Osteoblast (primary cell): ENCODE measurements at regions not wholly inside any gene's neighbourhood (a gene's known extent, or its start where the extent isn't known, plus 50 kb on each side); places are given as distances from the start of the nearest gene placed in this dataset.

Source experiments
- DNase-seq: peaks from one replicate; pipeline ENCODE4 v3.0.0; 2011; ENCODE audit warnings: low spot score, mixed read lengths; ENCODE audit not compliant: insufficient read length; ENCODE audit errors: missing footprints
- H2AFZ ChIP-seq: 2 replicates; pipeline ENCODE4 v1.6.0; 2011; ENCODE audit warnings: mild to moderate bottlenecking, low read length
- H3K27ac ChIP-seq: 2 replicates; pipeline ENCODE4 v1.5.1; 2011; ENCODE audit warnings: mild to moderate bottlenecking, low read depth, low read length, moderate library complexity
- H3K27me3 ChIP-seq: 2 replicates; pipeline ENCODE4 v1.6.0; 2012; ENCODE audit warnings: mild to moderate bottlenecking, control low read depth, inconsistent platforms, low read length, moderate library complexity; ENCODE audit not compliant: insufficient read depth
- H3K36me3 ChIP-seq: 2 replicates; pipeline ENCODE4 v1.5.1; 2011; ENCODE audit warnings: mild to moderate bottlenecking, low read length, control low read depth, moderate library complexity; ENCODE audit not compliant: insufficient read depth
- H3K4me1 ChIP-seq: 2 replicates; pipeline ENCODE4 v1.5.1; 2011; ENCODE audit warnings: mild to moderate bottlenecking, low read length, control low read depth, moderate library complexity; ENCODE audit not compliant: insufficient read depth
- H3K4me2 ChIP-seq: 2 replicates; pipeline ENCODE4 v1.6.0; 2011; ENCODE audit warnings: mild to moderate bottlenecking, low read length; ENCODE audit not compliant: insufficient read depth
- H3K4me3 ChIP-seq: fragments of 200-600 bp; sonication (generic); 3 replicates; pipeline ENCODE4 v1.5.1; 2012; ENCODE audit warnings: mild to moderate bottlenecking, low read length, inconsistent platforms; ENCODE audit not compliant: insufficient read depth
- H3K79me2 ChIP-seq: 2 replicates; pipeline ENCODE4 v1.6.0; 2012; ENCODE audit warnings: mild to moderate bottlenecking, low read length, control low read depth, inconsistent platforms; ENCODE audit not compliant: insufficient read depth
- H3K9me3 ChIP-seq: 2 replicates; pipeline ENCODE4 v1.5.1; 2011; ENCODE audit warnings: low read depth, low read length, control low read depth
- H4K20me1 ChIP-seq: 2 replicates; pipeline ENCODE4 v1.6.0; 2012; ENCODE audit warnings: mild to moderate bottlenecking, low read length, control low read depth; ENCODE audit not compliant: insufficient read depth
- CTCF ChIP-seq: IDR thresholded peaks from 2 replicates; pipeline ENCODE4 v1.5.1; 2011; ENCODE audit warnings: mild to moderate bottlenecking, low read depth, low read length, moderate library complexity; ENCODE audit errors: extremely low read depth

- Histone ChIP-seq H3K4me1 (peaks cover 5% of the 10 kb centered on the region), H3K27ac (no peak overlapping the region), H3K79me2 (no peaks in the 10 kb centered on the region), H3K27me3 (peaks cover 2% of the 10 kb centered on the region), H3K4me2 (no peak overlapping the region), H3K36me3 (no peaks in the 10 kb centered on the region), H3K9me3 (no peaks in the 10 kb centered on the region), H3K4me3 (no peak overlapping the region), H4K20me1 (no peaks in the 10 kb centered on the region), H2AFZ (no peak overlapping the region)
- DNase-seq: no peak
- no peak for TF ChIP-seq CTCF
Measured at GRCh38 chr9:115845648-115846312, 307.8 kb upstream of the PAPPA start.

GRCh38 chr9:115847216-115847615 lies 306.4 kb upstream of the PAPPA start:
- no peak overlapping the region for H3K27ac ChIP-seq
- H3K27me3 ChIP-seq: peaks cover 2% of the 10 kb centered on the region
- no peak for TF ChIP-seq CTCF
- H3K4me3 ChIP-seq: no peak overlapping the region
- H4K20me1 ChIP-seq: no peaks in the 10 kb centered on the region
- peaks cover 8% of the 10 kb centered on the region for H3K4me1 ChIP-seq
- DNase-seq: peak; percentile 23
- no peak overlapping the region for H2AFZ ChIP-seq
- no peaks in the 10 kb centered on the region for H3K79me2 ChIP-seq
- no peaks in the 10 kb centered on the region for H3K36me3 ChIP-seq
- no peaks in the 10 kb centered on the region for H3K9me3 ChIP-seq
- no peak overlapping the region for H3K4me2 ChIP-seq

- Histone ChIP-seq H3K4me3 (no peak overlapping the region), H3K79me2 (no peaks in the 10 kb centered on the region), H3K9me3 (no peaks in the 10 kb centered on the region), H3K4me2 (no peak overlapping the region), H3K36me3 (no peaks in the 10 kb centered on the region), H3K4me1 (peaks cover 8% of the 10 kb centered on the region), H3K27me3 (peaks cover 2% of the 10 kb centered on the region), H3K27ac (no peak overlapping the region), H2AFZ (no peak overlapping the region), H4K20me1 (no peaks in the 10 kb centered on the region)
- TF ChIP-seq CTCF: no peak
- peak; percentile 10 for DNase-seq
Measured at GRCh38 chr9:115849679-115850412, 303.7 kb upstream of the PAPPA start.

GRCh38 chr9:115850548-115851304 lies 302.9 kb upstream of the PAPPA start:
- H3K27ac ChIP-seq: no peak overlapping the region
- no peak overlapping the region for H3K4me3 ChIP-seq
- no peak for TF ChIP-seq CTCF
- peak overlapping the region; percentile 26 for H3K4me2 ChIP-seq
- no peaks in the 10 kb centered on the region for H4K20me1 ChIP-seq
- H3K4me1 ChIP-seq: peaks cover 8% of the 10 kb centered on the region
- H3K9me3 ChIP-seq: no peaks in the 10 kb centered on the region
- no peak overlapping the region for H2AFZ ChIP-seq
- H3K36me3 ChIP-seq: no peaks in the 10 kb centered on the region
- H3K27me3 ChIP-seq: peaks cover 2% of the 10 kb centered on the region
- DNase-seq: no peak
- H3K79me2 ChIP-seq: no peaks in the 10 kb centered on the region
